CD4-positive, alpha-beta T cell treated with Interleukin-17A for 4 hours (primary cell): ENCODE measurements at regions not wholly inside any gene's neighbourhood (a gene's known extent, or its start where the extent isn't known, plus 50 kb on each side); places are given as distances from the start of the nearest gene placed in this dataset.

Experiments
- DNase-seq: peaks from one replicate; pipeline ENCODE4 v3.0.0-alpha.2; 2020; ENCODE audit warnings: mixed read lengths

- no peak for DNase-seq
Measured at GRCh38 chr15:77698481-77698880, 65.8 kb upstream of the LINGO1 start.

- DNase-seq = no peak
Measured at GRCh38 chr15:77697893-77698292, 65.2 kb upstream of the LINGO1 start.

GRCh38 chr15:77696871-77697270 is 64.2 kb upstream of the LINGO1 start:
- no peak for DNase-seq

GRCh38 chr15:77695961-77696582 is 63.4 kb upstream of the LINGO1 start:
- DNase-seq = no peak

GRCh38 chr15:77695548-77695947 is 62.8 kb upstream of the LINGO1 start:
- no peak for DNase-seq

- DNase-seq = no peak
Measured at GRCh38 chr15:77693576-77693975, 60.9 kb upstream of the LINGO1 start.

- no peak for DNase-seq
Measured at GRCh38 chr15:77692614-77693013, 59.9 kb upstream of the LINGO1 start.

- no peak for DNase-seq
Measured at GRCh38 chr15:77691607-77692006, 58.9 kb upstream of the LINGO1 start.

- no peak for DNase-seq
Measured at GRCh38 chr15:77689821-77690220, 57.1 kb upstream of the LINGO1 start.

GRCh38 chr15:77688693-77689092 is 56.0 kb upstream of the LINGO1 start:
- no peak for DNase-seq

GRCh38 chr15:77688266-77688665 is 55.6 kb upstream of the LINGO1 start:
- no peak for DNase-seq

- no peak for DNase-seq
Measured at GRCh38 chr15:77685082-77685815, 52.5 kb upstream of the LINGO1 start.

GRCh38 chr15:77684341-77685081 is 51.8 kb upstream of the LINGO1 start:
- DNase-seq = no peak

- no peak for DNase-seq
Measured at GRCh38 chr15:77682564-77682963, 49.9 kb upstream of the LINGO1 start.
